Vagina (tissue), 2 donors: ENCODE measurements at regions not wholly inside any gene's neighbourhood (a gene's known extent, or its start where the extent isn't known, plus 50 kb on each side); places are given as distances from the start of the nearest gene placed in this dataset.

ENCODE experiments used
- POLR2A ChIP-seq, 2 donors: fragments of 450-650 bp; IDR thresholded peaks; one replicate each; pipeline ENCODE4 v1.6.1; 2017; ENCODE audit warnings: antibody characterized with exemption in 2 of 2, mild to moderate bottlenecking in 2 of 2, moderate library complexity in 2 of 2
- POLR2AphosphoS5 ChIP-seq, 2 donors: sonication (generic); formaldehyde crosslinking; IDR thresholded peaks; one replicate each; pipeline ENCODE4 v1.9.0; 2017; ENCODE audit warnings: antibody characterized with exemption in 2 of 2, mild to moderate bottlenecking in 2 of 2, low read depth in 1 of 2; ENCODE audit not compliant: insufficient read depth in 1 of 2
- TF ChIP-seq, protein P1 (sequence below), 3 experiments: fragments of 450-650 bp in 2 of 3; fragments of 200-600 bp in 1 of 3; sonication (generic) in 1 of 3; IDR thresholded peaks; one replicate each; pipeline ENCODE4 v1.5.1; 2017 to 2019; ENCODE audit warnings: antibody characterized with exemption in 3 of 3, mild to moderate bottlenecking in 2 of 3, moderate library complexity in 2 of 3

DNA sequence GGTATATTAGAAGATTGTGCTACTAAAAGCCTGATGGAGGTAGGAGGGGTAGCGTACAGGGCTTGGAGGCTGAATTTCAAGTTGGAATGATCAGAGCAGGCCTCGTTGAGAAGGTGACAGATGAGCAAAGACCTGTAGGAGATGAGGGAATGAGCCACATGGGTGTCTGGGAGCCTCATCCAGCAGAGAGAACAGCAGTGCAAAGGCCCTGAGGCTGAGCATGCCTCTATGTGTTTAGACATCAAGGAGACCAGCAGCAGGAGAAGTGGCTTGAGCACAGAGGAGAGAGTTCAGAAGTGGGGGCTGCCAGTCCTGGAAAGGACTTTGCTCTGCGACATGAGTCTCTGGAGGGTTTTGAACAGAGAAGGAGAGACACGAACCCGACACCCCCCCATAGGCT is 111.7 kb downstream of the TMEM130 start:
- TF ChIP-seq, protein P1, sequence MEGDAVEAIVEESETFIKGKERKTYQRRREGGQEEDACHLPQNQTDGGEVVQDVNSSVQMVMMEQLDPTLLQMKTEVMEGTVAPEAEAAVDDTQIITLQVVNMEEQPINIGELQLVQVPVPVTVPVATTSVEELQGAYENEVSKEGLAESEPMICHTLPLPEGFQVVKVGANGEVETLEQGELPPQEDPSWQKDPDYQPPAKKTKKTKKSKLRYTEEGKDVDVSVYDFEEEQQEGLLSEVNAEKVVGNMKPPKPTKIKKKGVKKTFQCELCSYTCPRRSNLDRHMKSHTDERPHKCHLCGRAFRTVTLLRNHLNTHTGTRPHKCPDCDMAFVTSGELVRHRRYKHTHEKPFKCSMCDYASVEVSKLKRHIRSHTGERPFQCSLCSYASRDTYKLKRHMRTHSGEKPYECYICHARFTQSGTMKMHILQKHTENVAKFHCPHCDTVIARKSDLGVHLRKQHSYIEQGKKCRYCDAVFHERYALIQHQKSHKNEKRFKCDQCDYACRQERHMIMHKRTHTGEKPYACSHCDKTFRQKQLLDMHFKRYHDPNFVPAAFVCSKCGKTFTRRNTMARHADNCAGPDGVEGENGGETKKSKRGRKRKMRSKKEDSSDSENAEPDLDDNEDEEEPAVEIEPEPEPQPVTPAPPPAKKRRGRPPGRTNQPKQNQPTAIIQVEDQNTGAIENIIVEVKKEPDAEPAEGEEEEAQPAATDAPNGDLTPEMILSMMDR (IDR thresholded peaks at IDR 0.05) = no peak
- TF ChIP-seq POLR2AphosphoS5 (IDR thresholded peaks at IDR 0.05; ENCODE audit: insufficient read depth in 1 of 2, low read depth in 1 of 2) = no peak
- no peak for TF ChIP-seq POLR2A (IDR thresholded peaks at IDR 0.05)
